ENCODE measurements at regions not wholly inside any gene's neighbourhood (a gene's known extent, or its start where the extent isn't known, plus 50 kb on each side); places are given as distances from the start of the nearest gene placed in this dataset.

GRCh38 chr11:104774578-104774977 lies 123.7 kb downstream of the CASP12 start:
- WGBS (ENCODE audit: insufficient coverage, low coverage, missing lambda C conversion rate): 0% methylated on average over 2 of the region's 2 CpGs
- H3K4me1 ChIP-seq (replicated peaks in 1 of 2; ENCODE audit: control insufficient read depth in 2 of 2, insufficient read depth in 2 of 2, low read length in 2 of 2): no peaks in the 10 kb centered on the region
- TF ChIP-seq HNRNPUL1 (IDR thresholded peaks at IDR 0.05; ENCODE audit: low read length) (no peak), TAF1 (IDR thresholded peaks at IDR 0.05; ENCODE audit: control insufficient read depth, extremely low read depth, insufficient read depth, low read length, severe bottlenecking) (no peak), KAT7 (CRISPR knock-in tag; IDR thresholded peaks at IDR 0.05; ENCODE audit: borderline replicate concordance) (no peak), ZNF436 (CRISPR knock-in tag; IDR thresholded peaks at IDR 0.05) (no peak)
- H3K4me2 ChIP-seq (ENCODE audit: insufficient read depth, low read length): no peak overlapping the region
- no peaks in the 10 kb centered on the region for H3K9me1 ChIP-seq (ENCODE audit: control insufficient read depth, insufficient read depth, low read length)
- H3K27me3 ChIP-seq (ENCODE audit: control insufficient read depth in 2 of 2, insufficient read depth in 2 of 2, low read length in 2 of 2): no peaks in the 10 kb centered on the region
- H3K27ac ChIP-seq (ENCODE audit: extremely low read depth, low read depth, low read length): no peak overlapping the region
- in situ Hi-C loops (cut with MboI) (no loop called here), intact Hi-C loops (cut with micrococcal nuclease) (loop anchor here (5.0 to 10.0 kb wide), 2 partner anchors 60 to 777 kb away; no protein-coding TSS in a partner anchor)
- H4K20me1 ChIP-seq (replicated peaks; ENCODE audit: control insufficient read depth, insufficient read depth, low read length): no peaks in the 10 kb centered on the region
- FAIRE-seq (no peak), DNase-seq (ENCODE audit: extremely low read depth in 1 of 4, low spot score in 3 of 4) (no peak), ATAC-seq (no peak)
- BruUV-seq (replicated peaks): no TSS peak
- H3K36me3 ChIP-seq (ENCODE audit: control insufficient read depth, insufficient read depth, low read length): no peaks in the 10 kb centered on the region
- no peak overlapping the region for H3K9ac ChIP-seq (ENCODE audit: insufficient read depth in 1 of 2, low read depth in 2 of 2, low read length in 2 of 2)
- no peak overlapping the region for H2AFZ ChIP-seq (ENCODE audit: low read depth, low read length)
- no peak overlapping the region for H3K4me3 ChIP-seq
- no peaks in the 10 kb centered on the region for H3K79me2 ChIP-seq (ENCODE audit: control insufficient read depth, insufficient read depth, low read length)
- no peaks in the 10 kb centered on the region for H3K9me3 ChIP-seq (replicated peaks; ENCODE audit: control insufficient read depth, insufficient read depth, low read depth, low read length)
- POLR2A ChIA-PET: no interaction called here
- CTCF ChIA-PET (ENCODE audit: low intra/inter-chr PET ratio): no interaction called here

- no peaks in the 10 kb centered on the region for H4K20me1 ChIP-seq (replicated peaks; ENCODE audit: control insufficient read depth, insufficient read depth, low read length)
- no peak for TF ChIP-seq NELFE (IDR thresholded peaks at IDR 0.05; ENCODE audit: insufficient read depth, insufficient read length)
- TF ChIP-seq BACH1 (tag; IDR thresholded peaks at IDR 0.05): no peak
- TF ChIP-seq TBP (optimal IDR thresholded peaks at IDR 0.05; ENCODE audit: low read depth, low read length): no peak
- TF ChIP-seq NCOR1 (IDR thresholded peaks at IDR 0.05): no peak
- TF ChIP-seq ZBTB1 (CRISPR knock-in tag; IDR thresholded peaks at IDR 0.05; ENCODE audit: borderline replicate concordance, low read depth): no peak
- no peak for TF ChIP-seq POLR2B (IDR thresholded peaks at IDR 0.05; ENCODE audit: low read depth, partially characterized antibody)
- TF ChIP-seq ZNF282 (CRISPR knock-in tag; IDR thresholded peaks at IDR 0.05): no peak
- TF ChIP-seq ELF4 (CRISPR knock-in tag; IDR thresholded peaks at IDR 0.05): no peak
- no peak for TF ChIP-seq FOXP1 (CRISPR knock-in tag; IDR thresholded peaks at IDR 0.05)
- TF ChIP-seq C11orf30 (IDR thresholded peaks at IDR 0.05; ENCODE audit: low read depth): no peak
These were observed 125.4 kb downstream of the CASP12 start for GRCh38 chr11:104772806-104773241.

More at GRCh38 chr11:104772806-104773241, 125.4 kb downstream of the CASP12 start:
- POLR2A ChIA-PET: no interaction called here
- 0% methylated on average over 6 of the region's 6 CpGs for WGBS (ENCODE audit: insufficient coverage, low coverage, missing lambda C conversion rate)
- no peak for ATAC-seq
- intact Hi-C loops (cut with micrococcal nuclease) (loop anchor here (5.0 to 10.0 kb wide), 2 partner anchors 58 to 776 kb away; no protein-coding TSS in a partner anchor), in situ Hi-C loops (cut with MboI) (no loop called here)
- H3K4me2 ChIP-seq (ENCODE audit: insufficient read depth, low read length): no peak overlapping the region
- no peak overlapping the region for H2AFZ ChIP-seq (ENCODE audit: low read depth, low read length)
- H3K4me1 ChIP-seq (replicated peaks in 1 of 2; ENCODE audit: control insufficient read depth in 2 of 2, insufficient read depth in 2 of 2, low read length in 2 of 2): no peaks in the 10 kb centered on the region
- CTCF ChIA-PET (ENCODE audit: low intra/inter-chr PET ratio): no interaction called here
- no peak for FAIRE-seq
- no peak overlapping the region for H3K4me3 ChIP-seq
- no peaks in the 10 kb centered on the region for H3K9me1 ChIP-seq (ENCODE audit: control insufficient read depth, insufficient read depth, low read length)
- H3K79me2 ChIP-seq (ENCODE audit: control insufficient read depth, insufficient read depth, low read length): no peaks in the 10 kb centered on the region
- no peaks in the 10 kb centered on the region for H3K36me3 ChIP-seq (ENCODE audit: control insufficient read depth, insufficient read depth, low read length)
- no peaks in the 10 kb centered on the region for H3K9me3 ChIP-seq (replicated peaks; ENCODE audit: control insufficient read depth, insufficient read depth, low read depth, low read length)
- no peak overlapping the region for H3K27ac ChIP-seq (ENCODE audit: extremely low read depth, low read depth, low read length)
- no TSS peak for BruUV-seq (replicated peaks)
- DNase-seq (ENCODE audit: extremely low read depth in 1 of 4, low spot score in 3 of 4): no peak
- no peak overlapping the region for H3K9ac ChIP-seq (ENCODE audit: insufficient read depth in 1 of 2, low read depth in 2 of 2, low read length in 2 of 2)
- H3K27me3 ChIP-seq (ENCODE audit: control insufficient read depth in 2 of 2, insufficient read depth in 2 of 2, low read length in 2 of 2): no peaks in the 10 kb centered on the region

Measured in K562 (cell line).